ENCODE measurements at regions not wholly inside any gene's neighbourhood (a gene's known extent, or its start where the extent isn't known, plus 50 kb on each side); places are given as distances from the start of the nearest gene placed in this dataset.

DNA sequence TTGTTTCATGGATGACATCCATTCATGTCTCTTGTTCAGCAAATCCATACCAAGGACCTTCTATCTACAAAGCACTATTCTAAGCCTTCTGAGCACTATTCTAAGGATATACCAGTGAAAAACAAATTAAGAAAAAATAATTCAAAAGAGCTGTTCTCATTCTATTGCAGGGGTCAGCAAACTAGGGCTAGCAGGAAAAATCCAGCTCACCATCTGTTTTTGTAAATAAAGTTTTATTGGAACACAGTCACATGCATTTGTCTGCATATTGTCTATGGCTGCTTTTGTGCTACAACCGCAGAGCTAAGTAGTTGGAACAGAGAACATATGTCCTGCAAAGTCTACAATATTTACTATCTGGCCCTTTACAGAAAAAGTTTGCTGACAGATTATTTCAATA is 222.7 kb upstream of the DYNLRB2 start:
- TF ChIP-seq POLR2AphosphoS5 (IDR thresholded peaks at IDR 0.05) = no peak
- TF ChIP-seq POLR2A (IDR thresholded peaks at IDR 0.05) = no peak
- no peak for TF ChIP-seq CTCF (IDR thresholded peaks at IDR 0.05)
- TF ChIP-seq EP300 (IDR thresholded peaks at IDR 0.05) = no peak
- H3K9me3 ChIP-seq = peaks cover 0 to 6% (median 0%) of the 10 kb centered on the region in 3 donors
- H3K27me3 ChIP-seq = peaks cover 5% of the 10 kb centered on the region
- no peak for ATAC-seq
- H3K4me3 ChIP-seq = no peak overlapping the region
- no peak overlapping the region for H3K27ac ChIP-seq
- no peaks in the 10 kb centered on the region for H3K4me1 ChIP-seq
- 100% methylated on average over 1 of the region's 1 CpG; no CpG with 5 or more reads in 1 of the 2 donors for WGBS, 2 donors (ENCODE audit: low coverage in 1 of 2)
- H3K36me3 ChIP-seq = no peaks in the 10 kb centered on the region

GRCh38 chr16:80317599-80318037 is 223.2 kb upstream of the DYNLRB2 start:
- Histone ChIP-seq H3K27ac (no peak overlapping the region), H3K36me3 (no peaks in the 10 kb centered on the region), H3K27me3 (peaks cover 5% of the 10 kb centered on the region), H3K4me3 (no peak overlapping the region), H3K9me3 (peaks cover 0 to 6% (median 0%) of the 10 kb centered on the region in 3 donors), H3K4me1 (no peaks in the 10 kb centered on the region)
- WGBS, 2 donors (ENCODE audit: low coverage in 1 of 2) = 79% methylated on average over 5 of the region's 8 CpGs; no CpG with 5 or more reads in 1 of the 2 donors
- ATAC-seq = no peak
- TF ChIP-seq POLR2A (IDR thresholded peaks at IDR 0.05) (no peak), POLR2AphosphoS5 (IDR thresholded peaks at IDR 0.05) (no peak)

- TF ChIP-seq POLR2A (IDR thresholded peaks at IDR 0.05) (no peak), CTCF (IDR thresholded peaks at IDR 0.05) (no peak), EP300 (IDR thresholded peaks at IDR 0.05) (no peak)
- H3K36me3 ChIP-seq = no peaks in the 10 kb centered on the region
- H3K4me3 ChIP-seq = no peak overlapping the region
- no peaks in the 10 kb centered on the region for H3K4me1 ChIP-seq
- peaks cover 5% of the 10 kb centered on the region for H3K27me3 ChIP-seq
- peaks cover 0 to 6% (median 0%) of the 10 kb centered on the region in 3 donors for H3K9me3 ChIP-seq
- 53 to 63% methylated on average over 8 to 10 of the region's 10 CpGs for WGBS, 2 donors (ENCODE audit: low coverage in 1 of 2)
- no peak overlapping the region for H3K27ac ChIP-seq
- ATAC-seq = no peak
Observed at GRCh38 chr16:80317116-80317515, 223.7 kb upstream of the DYNLRB2 start.

- ATAC-seq = no peak
- Histone ChIP-seq H3K9me3 (peaks cover 0 to 6% (median 0%) of the 10 kb centered on the region in 3 donors), H3K4me3 (no peak overlapping the region), H3K27me3 (peaks cover 5% of the 10 kb centered on the region), H3K36me3 (no peaks in the 10 kb centered on the region), H3K4me1 (no peaks in the 10 kb centered on the region), H3K27ac (no peak overlapping the region)
- TF ChIP-seq POLR2AphosphoS5 (IDR thresholded peaks at IDR 0.05) (no peak), POLR2A (IDR thresholded peaks at IDR 0.05) (no peak), CTCF (IDR thresholded peaks at IDR 0.05) (no peak), EP300 (IDR thresholded peaks at IDR 0.05) (no peak)
- WGBS, 2 donors (ENCODE audit: low coverage in 1 of 2) = 63 to 71% methylated on average over 4 of the region's 4 CpGs
Observed at GRCh38 chr16:80314042-80314441, 226.8 kb upstream of the DYNLRB2 start.

GRCh38 chr16:80309178-80309577 is 231.6 kb upstream of the DYNLRB2 start:
- H3K27ac ChIP-seq = no peak overlapping the region
- no peaks in the 10 kb centered on the region for H3K27me3 ChIP-seq
- TF ChIP-seq EP300 (IDR thresholded peaks at IDR 0.05) = no peak
- no peak for TF ChIP-seq CTCF (IDR thresholded peaks at IDR 0.05)
- no peak for TF ChIP-seq POLR2AphosphoS5 (IDR thresholded peaks at IDR 0.05)
- no peak for TF ChIP-seq POLR2A (IDR thresholded peaks at IDR 0.05)
- no peaks in the 10 kb centered on the region for H3K4me1 ChIP-seq
- H3K36me3 ChIP-seq = no peaks in the 10 kb centered on the region
- ATAC-seq = no peak
- H3K4me3 ChIP-seq = no peak overlapping the region
- 53 to 77% methylated on average over 2 to 3 of the region's 3 CpGs for WGBS, 2 donors (ENCODE audit: low coverage in 1 of 2)
- no peaks in the 10 kb centered on the region for H3K9me3 ChIP-seq
